PC-9 (cell line): ENCODE measurements at regions not wholly inside any gene's neighbourhood (a gene's known extent, or its start where the extent isn't known, plus 50 kb on each side); places are given as distances from the start of the nearest gene placed in this dataset.
A peak's percentile ranks its signal among the peaks of the same experiment; 100 is the strongest.

Experiments
- BruUV-seq: library from RNA; stranded (reverse); fragments of 400-500 nt; replicated peaks from 2 replicates; lab custom pipeline; 2021; lab: Mats Ljungman, UMichigan
- CTCF ChIA-PET: fragments of 300-600 bp; sonication (Branson Sonifier 250); formaldehyde crosslinking; loops from one replicate; lab custom pipeline; 2022; ENCODE audit warnings: antibody characterized with exemption; lab: Charles Lee
- POLR2A ChIA-PET: fragments of 300-600 bp; sonication (Branson Sonifier 250); formaldehyde crosslinking; loops from one replicate; lab custom pipeline; 2022; ENCODE audit warnings: antibody characterized with exemption; ENCODE audit not compliant: unreplicated experiment; lab: Charles Lee
- DNase-seq, 2 experiments: peaks; one replicate each; pipeline versions ENCODE4 v3.0.0 to v3.0.0-alpha.2; 2015 to 2022; ENCODE audit warnings: mixed read lengths in 1 of 2
- H2AFZ ChIP-seq: fragments of 200-600 bp; sonication (generic); 2 replicates; pipeline ENCODE4 v1.8.1; 2017; ENCODE audit warnings: antibody characterized with exemption
- H3F3A ChIP-seq: fragments of 200-600 bp; sonication (generic); 2 replicates; pipeline ENCODE4 v1.8.1; 2017; ENCODE audit warnings: antibody characterized with exemption, mild to moderate bottlenecking, low read depth; ENCODE audit not compliant: insufficient read depth
- H3K27ac ChIP-seq: fragments of 200-600 bp; sonication (generic); 2 replicates; pipeline ENCODE4 v1.6.1; 2016; ENCODE audit warnings: mixed run types
- H3K27me3 ChIP-seq: fragments of 200-600 bp; sonication (generic); 2 replicates; pipeline ENCODE4 v1.6.1; 2016; ENCODE audit warnings: low read depth, mixed run types; ENCODE audit not compliant: insufficient read depth
- H3K36me3 ChIP-seq: fragments of 200-600 bp; sonication (generic); 2 replicates; pipeline ENCODE4 v1.6.1; 2016; ENCODE audit warnings: low read depth, mixed run types
- H3K4me1 ChIP-seq: fragments of 200-600 bp; sonication (generic); replicated peaks from 2 replicates; pipeline ENCODE4 v1.6.1; 2016; ENCODE audit warnings: mixed run types; ENCODE audit not compliant: insufficient read depth
- H3K4me2 ChIP-seq: fragments of 200-600 bp; sonication (generic); 2 replicates; pipeline ENCODE4 v1.6.1; 2017; ENCODE audit warnings: mixed run types
- H3K4me3 ChIP-seq: fragments of 200-600 bp; sonication (generic); 2 replicates; pipeline ENCODE4 v1.6.1; 2016; ENCODE audit warnings: mixed run types
- H3K79me2 ChIP-seq: fragments of 200-600 bp; sonication (generic); 2 replicates; pipeline ENCODE4 v1.6.1; 2017; ENCODE audit warnings: low read depth, mixed run types
- H3K9me2 ChIP-seq: fragments of 200-600 bp; sonication (generic); 2 replicates; pipeline ENCODE4 v1.8.1; 2017; ENCODE audit warnings: mild to moderate bottlenecking; ENCODE audit not compliant: insufficient read depth
- H3K9me3 ChIP-seq: fragments of 200-600 bp; sonication (generic); 2 replicates; pipeline ENCODE4 v1.8.1; 2016; ENCODE audit warnings: low read depth; ENCODE audit not compliant: insufficient read depth
- H4K20me1 ChIP-seq: fragments of 200-600 bp; sonication (generic); 2 replicates; pipeline ENCODE4 v1.8.1; 2017; ENCODE audit not compliant: insufficient read depth
- EZH2 ChIP-seq: fragments of 200-600 bp; sonication (generic); IDR thresholded peaks from 2 replicates; pipeline ENCODE4 v1.8.0; 2017; ENCODE audit warnings: antibody characterized with exemption, low read depth
- intact Hi-C: fragments of 100-400 bp; cut with micrococcal nuclease; formaldehyde crosslinking; loops from one replicate; pipeline ENCODE4 v1.10.0; 2022; ENCODE audit not compliant: unreplicated experiment
- TF ChIP-seq, protein P1 (sequence below): fragments of 200-600 bp; sonication (generic); conservative IDR thresholded peaks from 2 replicates; pipeline ENCODE4 v1.6.1; 2017; ENCODE audit warnings: mixed run types, antibody characterized with exemption, mild to moderate bottlenecking, moderate library complexity

DNA sequence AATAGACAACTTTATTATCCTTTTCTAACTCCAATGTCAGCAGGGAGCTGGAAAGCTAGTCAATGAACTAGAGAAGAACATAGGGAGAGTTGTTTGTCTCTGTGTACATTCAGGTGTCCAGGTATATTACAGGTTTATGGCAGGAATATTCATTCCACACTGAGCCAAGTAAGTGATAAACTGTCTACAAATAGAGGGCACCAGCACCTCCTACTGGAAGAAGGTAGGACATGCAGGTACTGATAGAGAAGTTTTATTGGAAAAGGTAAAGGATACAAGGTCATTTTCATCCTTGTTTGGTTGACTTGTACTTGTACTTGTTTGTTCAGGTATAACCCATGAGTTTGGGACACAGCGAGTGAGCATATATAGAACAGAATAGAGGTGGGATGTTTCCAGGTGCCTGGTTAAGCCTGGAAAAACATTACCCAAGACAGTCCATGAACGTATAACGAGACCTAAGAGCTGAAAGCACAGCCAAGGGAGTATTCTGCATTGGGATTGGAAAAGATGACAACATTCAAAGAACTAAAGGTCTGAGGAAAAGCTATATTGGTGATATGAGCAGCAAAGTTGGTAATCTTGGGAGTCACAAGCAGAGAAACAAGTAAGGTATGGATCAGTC lies 61.4 kb upstream of the PPP1R3C start:
- intact Hi-C loops, result loop anchor here (1.0 kb wide), 1 partner anchor 396 kb away; no protein-coding TSS in a partner anchor
- Histone ChIP-seq H3K4me2 (no peak overlapping the region), H3K4me1 (no peaks in the 10 kb centered on the region), H3K4me3 (no peak overlapping the region), H3K9me2 (no peaks in the 10 kb centered on the region; the same call in 1 of the 2 replicates), H3K79me2 (no peaks in the 10 kb centered on the region), H2AFZ (no peak overlapping the region), H3K27ac (no peak overlapping the region), H3K9me3 (no peaks in the 10 kb centered on the region), H3K36me3 (no peaks in the 10 kb centered on the region), H3F3A (no peaks in the 10 kb centered on the region), H3K27me3 (no peaks in the 10 kb centered on the region), H4K20me1 (no peaks in the 10 kb centered on the region)
- DNase-seq, result no peak
- CTCF ChIA-PET, result interaction anchor here (0.5 to 1.0 kb wide), 2 partner anchors 50 to 143 kb away, joined by 3 read pairs; no protein-coding TSS in a partner anchor
- BruUV-seq, result no TSS peak
- TF ChIP-seq, protein P1, sequence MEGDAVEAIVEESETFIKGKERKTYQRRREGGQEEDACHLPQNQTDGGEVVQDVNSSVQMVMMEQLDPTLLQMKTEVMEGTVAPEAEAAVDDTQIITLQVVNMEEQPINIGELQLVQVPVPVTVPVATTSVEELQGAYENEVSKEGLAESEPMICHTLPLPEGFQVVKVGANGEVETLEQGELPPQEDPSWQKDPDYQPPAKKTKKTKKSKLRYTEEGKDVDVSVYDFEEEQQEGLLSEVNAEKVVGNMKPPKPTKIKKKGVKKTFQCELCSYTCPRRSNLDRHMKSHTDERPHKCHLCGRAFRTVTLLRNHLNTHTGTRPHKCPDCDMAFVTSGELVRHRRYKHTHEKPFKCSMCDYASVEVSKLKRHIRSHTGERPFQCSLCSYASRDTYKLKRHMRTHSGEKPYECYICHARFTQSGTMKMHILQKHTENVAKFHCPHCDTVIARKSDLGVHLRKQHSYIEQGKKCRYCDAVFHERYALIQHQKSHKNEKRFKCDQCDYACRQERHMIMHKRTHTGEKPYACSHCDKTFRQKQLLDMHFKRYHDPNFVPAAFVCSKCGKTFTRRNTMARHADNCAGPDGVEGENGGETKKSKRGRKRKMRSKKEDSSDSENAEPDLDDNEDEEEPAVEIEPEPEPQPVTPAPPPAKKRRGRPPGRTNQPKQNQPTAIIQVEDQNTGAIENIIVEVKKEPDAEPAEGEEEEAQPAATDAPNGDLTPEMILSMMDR, result peak; percentile 73
- TF ChIP-seq EZH2, result no peak
- POLR2A ChIA-PET, result no interaction called here

DNA sequence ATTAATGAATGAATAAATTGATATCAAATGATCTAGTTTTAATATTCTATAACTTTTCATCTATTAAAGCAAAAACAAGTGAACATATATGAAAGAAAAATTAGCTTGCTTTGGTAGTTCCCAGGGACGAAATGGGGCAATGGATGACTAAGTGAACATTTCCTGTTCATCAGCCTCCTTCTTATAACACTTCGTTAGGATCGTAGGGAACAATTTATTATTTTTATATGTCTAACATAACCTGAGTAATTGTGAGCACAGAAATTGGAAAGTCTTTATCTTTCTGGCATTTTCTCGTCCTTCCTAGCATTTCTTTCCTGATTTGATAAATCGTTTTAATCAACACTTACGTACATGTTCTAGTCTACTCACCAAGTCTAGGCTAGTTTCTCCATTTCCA lies 59.1 kb upstream of the PPP1R3C start:
- no peak overlapping the region for H2AFZ ChIP-seq
- DNase-seq, result no peak
- TF ChIP-seq EZH2, result no peak
- TF ChIP-seq, protein P1, result no peak
- no peak overlapping the region for H3K27ac ChIP-seq
- no peaks in the 10 kb centered on the region for H3F3A ChIP-seq
- H3K36me3 ChIP-seq, result no peaks in the 10 kb centered on the region
- ChIA-PET CTCF (no interaction called here), POLR2A (no interaction called here)
- BruUV-seq, result no TSS peak
- no peaks in the 10 kb centered on the region for H3K79me2 ChIP-seq
- no peak overlapping the region for H3K4me3 ChIP-seq
- H3K4me2 ChIP-seq, result no peak overlapping the region
- intact Hi-C loops, result no loop called here
- no peaks in the 10 kb centered on the region for H4K20me1 ChIP-seq
- no peaks in the 10 kb centered on the region for H3K4me1 ChIP-seq
- no peaks in the 10 kb centered on the region; the same call in 1 of the 2 replicates for H3K9me2 ChIP-seq
- no peaks in the 10 kb centered on the region for H3K9me3 ChIP-seq
- no peaks in the 10 kb centered on the region for H3K27me3 ChIP-seq

DNA sequence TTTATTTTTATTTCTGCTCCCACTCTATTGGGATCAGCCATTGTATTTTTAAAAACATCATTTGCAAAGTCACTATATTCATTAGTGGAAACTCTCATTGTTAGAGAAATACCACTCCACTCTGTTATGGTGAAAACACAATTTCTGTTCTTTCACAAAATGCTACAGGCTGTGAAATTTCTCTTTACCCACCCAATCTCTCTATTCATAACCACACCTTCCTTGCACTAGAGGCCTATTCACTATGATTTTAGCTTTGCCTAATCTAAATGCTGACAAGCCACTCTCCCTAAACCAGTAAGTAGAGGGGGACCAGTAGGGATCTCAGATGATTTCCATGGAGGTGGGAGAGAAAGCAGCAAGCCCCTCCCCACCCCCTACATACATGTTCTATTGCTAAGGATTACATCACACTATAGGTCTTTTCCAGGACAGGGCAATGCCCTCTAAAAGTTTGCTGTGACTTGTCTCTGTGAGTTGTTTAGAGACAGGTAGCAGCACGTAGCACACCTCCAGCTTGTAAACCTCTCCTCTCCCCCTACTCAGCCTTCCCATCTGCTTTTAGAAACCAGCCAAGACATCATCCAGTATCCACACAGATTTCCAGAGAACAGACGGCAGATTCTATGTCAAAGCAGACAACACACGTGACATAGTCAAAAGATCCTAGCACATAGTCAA lies 58.3 kb upstream of the PPP1R3C start:
- CTCF ChIA-PET, result no interaction called here
- Histone ChIP-seq H4K20me1 (no peaks in the 10 kb centered on the region), H3F3A (no peaks in the 10 kb centered on the region), H2AFZ (no peak overlapping the region), H3K4me1 (no peaks in the 10 kb centered on the region), H3K9me3 (no peaks in the 10 kb centered on the region), H3K27ac (no peak overlapping the region), H3K4me2 (no peak overlapping the region), H3K9me2 (no peaks in the 10 kb centered on the region; the same call in 1 of the 2 replicates), H3K4me3 (no peak overlapping the region), H3K36me3 (no peaks in the 10 kb centered on the region), H3K27me3 (no peaks in the 10 kb centered on the region), H3K79me2 (no peaks in the 10 kb centered on the region)
- BruUV-seq, result no TSS peak
- TF ChIP-seq EZH2, result no peak
- TF ChIP-seq, protein P1, result no peak
- no peak for DNase-seq
- POLR2A ChIA-PET, result no interaction called here
- intact Hi-C loops, result no loop called here
